SIG-M5 treated with dmso at 0.1 percent for 504 hours (cell line): ENCODE measurements at regions not wholly inside any gene's neighbourhood (a gene's known extent, or its start where the extent isn't known, plus 50 kb on each side); places are given as distances from the start of the nearest gene placed in this dataset.
"Not testable (repeated sequence)": the region's sequence is repeated elsewhere in the genome, so short reads cannot be mapped to it uniquely, and the experiment has no call there.

Source experiments
- DNase-seq: peaks from one replicate; lab custom pipeline; 2025; ENCODE audit not compliant: unreplicated experiment; lab: John Stamatoyannopoulos, UW

DNA sequence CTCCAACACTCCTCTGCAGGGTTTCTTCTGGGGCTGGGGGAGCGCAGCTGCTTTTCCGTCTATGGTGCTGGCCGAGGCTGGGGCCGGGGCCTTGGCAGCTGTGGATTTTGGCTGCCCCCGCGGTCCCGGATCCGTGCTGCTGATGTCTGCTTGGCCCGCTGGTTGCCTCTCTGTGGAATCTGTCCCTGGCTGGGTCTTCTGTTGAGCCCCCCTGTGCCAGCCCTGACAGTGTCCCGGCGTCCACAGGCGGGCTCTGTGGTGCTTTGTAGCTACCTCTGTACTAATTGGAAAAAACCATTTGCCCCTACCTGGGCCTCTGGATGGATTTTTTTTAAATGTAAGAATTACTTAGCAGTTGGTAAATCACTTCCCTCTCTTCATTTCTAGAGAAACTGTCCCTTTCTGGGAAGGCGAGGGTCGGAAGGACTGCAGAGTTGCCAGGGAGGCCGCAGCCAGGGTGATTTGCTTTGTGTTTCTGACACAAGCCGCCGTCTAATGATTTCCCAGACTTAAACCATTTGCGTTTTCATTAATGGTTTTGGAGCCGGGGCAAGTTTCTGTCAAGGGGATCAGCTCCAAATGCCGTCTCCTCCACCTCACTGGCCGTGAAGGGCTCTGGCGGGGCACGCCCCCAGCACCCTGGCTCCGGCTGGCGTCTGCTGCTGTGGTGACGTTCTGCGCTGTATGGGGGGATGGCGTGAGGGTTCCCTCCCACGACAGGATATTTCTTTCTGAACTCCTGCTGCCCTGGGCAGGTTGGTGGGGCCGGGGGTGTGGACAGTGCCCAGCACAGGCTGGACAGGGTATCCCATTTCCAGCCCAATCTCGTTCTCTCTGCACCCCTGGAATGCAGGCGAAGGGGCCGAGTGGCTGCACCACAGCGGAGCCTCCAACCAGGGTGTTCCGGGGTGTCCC is 201.7 kb downstream of the LAT start:
- DNase-seq: not testable (repeated sequence)

DNA sequence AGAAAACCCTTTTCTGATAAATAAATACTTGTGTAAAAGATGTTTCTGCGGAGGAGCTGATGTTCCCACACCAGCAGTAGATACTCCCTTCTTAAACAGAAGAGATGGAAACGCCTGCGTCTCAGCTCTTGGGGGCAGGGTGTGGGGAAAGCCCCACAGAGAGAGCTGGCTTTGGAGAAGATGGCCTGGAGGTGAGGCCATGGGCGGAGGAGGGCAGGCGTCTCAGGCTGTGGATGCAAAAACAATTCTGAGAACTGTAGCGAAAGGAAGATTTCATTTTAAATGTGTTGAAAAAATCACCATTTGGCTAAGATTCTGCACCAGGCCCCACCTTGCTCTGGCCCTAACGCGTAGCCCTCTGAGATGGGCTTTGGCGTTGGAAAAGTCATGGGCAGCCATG is 201.0 kb downstream of the LAT start:
- not testable (repeated sequence) for DNase-seq

DNA sequence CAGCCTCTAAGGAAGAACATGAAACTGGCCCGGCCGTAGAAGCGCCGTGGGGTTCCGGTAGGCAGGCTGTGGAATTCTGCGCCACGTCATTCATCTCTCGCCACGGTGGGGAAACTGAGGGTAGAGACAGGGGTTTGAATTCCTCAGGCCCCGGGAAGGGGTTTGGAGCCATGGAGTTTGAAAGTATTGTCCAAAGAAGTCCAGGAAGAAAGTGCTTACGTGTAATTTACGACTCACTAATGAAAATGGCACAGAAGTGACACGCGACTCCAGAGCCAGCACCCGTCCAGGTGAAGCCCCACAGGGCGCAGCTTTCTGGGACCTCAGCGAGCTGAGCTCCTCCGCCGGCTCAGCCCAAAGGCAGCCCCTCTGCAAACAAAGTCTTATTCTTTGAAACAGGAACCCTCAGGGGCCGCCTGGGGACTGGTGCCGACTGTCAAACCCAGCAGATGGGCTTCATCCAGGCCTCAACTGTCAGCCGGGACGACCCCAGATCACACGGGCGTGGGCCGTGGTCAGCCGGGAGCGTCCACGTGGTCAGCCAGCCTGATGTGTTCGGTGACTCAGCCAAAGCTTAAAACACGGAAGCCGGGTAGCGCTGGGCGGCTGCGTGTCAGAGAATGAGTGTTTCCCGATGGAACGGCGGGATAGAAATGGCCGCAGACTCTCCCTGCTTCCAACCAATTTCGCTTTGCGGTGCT is 200.0 kb downstream of the LAT start:
- DNase-seq: not testable (repeated sequence)

DNA sequence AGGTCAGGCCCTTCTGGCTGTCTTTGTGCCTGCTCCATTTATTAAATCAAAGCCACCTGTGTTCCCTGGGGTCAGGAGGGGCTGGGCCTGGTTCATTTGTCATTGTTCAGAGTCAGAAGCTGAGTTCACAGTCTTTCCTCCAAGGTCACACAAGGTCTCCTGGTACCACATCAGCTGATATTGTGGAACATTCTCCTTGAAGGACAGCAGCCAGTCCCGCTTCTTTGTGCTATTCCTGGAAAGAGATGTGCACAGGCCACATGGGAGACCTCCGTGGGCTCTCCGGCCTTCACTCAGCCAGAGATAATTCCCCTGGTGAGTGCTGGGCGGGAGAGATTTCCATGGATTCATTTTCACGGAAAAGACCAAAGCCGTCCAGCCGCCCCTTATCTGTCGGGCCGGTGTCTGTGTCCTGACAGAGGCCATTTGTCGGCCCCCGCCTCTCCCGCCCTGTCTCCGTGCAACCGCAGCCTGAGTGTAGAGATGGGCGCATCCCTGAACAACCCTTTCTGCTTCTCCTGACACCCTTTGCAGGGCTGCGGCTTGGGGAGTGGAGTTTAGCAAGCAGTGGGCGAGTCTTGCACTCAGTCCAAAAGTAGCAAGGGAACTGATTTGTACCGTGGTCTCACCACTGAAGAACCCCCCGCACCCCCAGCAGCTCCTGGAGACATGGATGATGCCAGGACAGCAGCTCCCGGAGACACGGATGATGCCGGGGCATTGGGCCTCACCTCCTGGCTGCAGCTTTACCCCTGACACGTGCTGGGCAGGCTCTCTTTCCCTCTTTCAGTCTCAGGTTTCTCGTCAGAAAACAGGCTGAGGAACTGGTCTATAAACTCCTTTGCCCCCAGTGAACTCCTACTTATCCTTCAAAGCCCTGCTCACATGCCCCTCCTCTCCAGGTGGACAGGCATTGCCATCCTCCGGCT is 198.4 kb downstream of the LAT start:
- not testable (repeated sequence) for DNase-seq

DNA sequence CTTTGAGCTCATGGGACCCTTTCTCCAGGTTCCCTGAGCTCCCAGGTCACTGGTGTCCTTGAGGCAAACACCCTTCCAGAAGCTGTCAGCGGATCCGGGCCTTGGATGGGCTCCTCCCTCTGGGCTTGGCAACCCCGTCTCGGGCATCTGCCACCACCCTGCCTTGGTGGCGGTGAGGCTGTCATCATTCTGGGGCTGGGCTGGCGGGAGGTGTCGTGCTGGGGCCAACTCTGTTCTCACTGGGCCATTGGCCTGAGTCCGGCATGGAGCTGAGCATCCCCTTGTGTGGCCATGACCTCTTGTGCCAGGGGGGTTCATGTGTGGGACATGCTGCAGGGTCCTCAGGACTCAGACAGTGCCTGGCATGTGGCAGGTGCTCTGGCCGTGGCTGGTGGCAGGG is 197.6 kb downstream of the LAT start:
- DNase-seq: no peak

DNA sequence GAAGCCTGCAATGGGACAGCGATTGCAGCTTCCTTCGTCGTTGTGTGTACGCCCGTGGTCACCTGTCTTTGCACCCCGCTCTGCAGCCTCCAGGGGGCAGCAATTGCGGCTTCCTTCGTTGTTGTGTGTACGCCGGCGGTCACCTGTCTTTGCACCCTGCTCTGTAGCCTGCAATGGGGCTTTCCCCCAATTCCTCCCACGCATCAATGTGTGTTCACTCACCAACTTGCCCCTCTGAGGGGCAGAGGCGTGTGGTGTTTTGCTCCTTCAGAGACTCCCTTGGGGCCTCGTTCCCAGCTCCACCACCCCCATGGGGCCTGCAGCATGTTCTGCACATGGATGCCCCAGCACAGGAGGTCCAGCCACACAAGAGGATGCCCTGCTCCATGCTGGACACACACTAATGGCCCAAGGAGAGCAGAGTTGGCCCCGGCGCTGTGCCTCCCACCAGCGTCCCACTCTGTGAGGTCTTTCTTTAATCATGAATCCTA is 197.1 kb downstream of the LAT start:
- DNase-seq: not testable (repeated sequence)

DNA sequence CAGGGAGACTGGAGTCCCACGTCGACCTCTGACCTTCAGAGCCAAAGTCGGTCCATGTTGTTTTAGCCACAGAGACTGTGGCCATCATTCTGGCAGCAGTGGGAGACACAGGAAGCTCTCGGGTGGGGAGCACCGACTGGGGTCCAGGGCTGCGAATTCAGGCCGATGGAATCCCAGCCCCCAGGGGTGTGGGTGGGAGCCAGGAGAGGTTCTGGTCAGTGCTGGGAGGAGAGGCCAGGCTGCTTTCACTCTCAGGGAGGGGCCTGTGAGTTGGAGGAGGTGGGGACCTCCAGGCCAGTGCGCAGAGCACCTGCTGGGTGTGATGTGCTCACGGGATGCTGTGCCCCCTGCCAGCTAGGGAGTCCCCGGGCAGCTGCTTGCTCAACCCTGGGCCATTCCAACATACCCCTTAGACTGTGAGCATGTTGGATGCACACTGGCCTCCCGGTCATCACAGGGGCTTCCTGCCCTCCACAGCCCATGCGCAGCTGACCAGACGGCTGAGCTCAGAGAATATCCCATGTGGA is 196.5 kb downstream of the LAT start:
- not testable (repeated sequence) for DNase-seq

DNA sequence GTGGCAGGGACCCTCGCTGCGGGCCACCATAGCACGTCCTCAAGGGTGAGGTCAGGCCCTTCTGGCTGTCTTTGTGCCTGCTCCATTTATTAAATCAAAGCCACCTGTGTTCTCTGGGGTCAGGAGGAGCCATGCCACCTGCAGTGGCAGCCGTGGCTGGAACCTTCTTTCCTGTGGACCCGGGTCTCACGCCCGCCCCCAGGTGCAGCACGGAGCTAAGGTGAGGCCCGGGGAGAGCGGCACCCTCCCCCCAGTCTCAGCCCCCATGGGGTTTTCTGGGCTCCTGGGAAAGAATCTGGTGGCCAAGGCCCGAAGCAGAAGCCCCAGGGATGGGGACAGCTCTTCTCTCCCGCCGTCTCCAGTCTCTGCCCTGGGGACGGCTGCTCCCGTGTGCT is 195.4 kb downstream of the LAT start:
- not testable (repeated sequence) for DNase-seq

DNA sequence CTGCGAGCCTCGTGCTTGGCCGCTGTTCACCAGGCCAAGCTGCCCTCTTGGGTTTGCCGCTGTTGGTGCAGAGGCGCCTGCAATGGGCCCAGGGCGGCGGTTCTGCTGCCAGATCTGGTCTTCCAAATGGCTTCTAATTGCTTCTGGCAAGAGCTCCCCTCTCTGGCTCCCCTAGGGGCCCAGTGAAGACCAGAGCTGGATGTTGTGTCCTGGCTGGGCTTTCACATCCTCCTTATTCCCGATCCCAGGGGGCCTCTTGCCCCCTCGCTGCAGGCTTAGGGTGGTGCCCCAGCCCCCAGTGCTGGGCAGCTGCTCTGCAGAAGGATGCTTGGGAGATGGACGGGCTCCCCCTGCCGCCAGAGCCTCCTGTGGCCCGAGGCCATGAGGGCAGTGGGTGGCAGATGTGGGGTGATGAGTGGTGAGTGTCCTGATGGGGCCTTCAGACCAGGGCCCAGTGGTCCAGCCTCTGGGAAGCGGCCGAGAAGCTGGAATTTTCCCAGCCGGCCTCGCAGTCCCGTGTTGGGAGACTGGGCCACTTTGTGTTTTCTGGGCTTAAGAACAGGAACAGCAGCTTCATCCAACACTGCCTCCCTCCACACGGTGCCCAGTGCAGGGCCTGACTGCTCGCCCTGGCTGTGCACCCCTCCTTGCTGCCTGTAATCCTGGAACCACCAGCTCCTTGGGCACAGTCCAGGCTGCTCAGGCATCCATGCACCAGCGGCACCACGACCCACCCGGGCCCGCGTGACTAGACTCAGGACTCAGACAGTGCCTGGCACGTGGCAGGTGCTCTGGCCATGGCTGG is 194.8 kb downstream of the LAT start:
- not testable (repeated sequence) for DNase-seq

DNA sequence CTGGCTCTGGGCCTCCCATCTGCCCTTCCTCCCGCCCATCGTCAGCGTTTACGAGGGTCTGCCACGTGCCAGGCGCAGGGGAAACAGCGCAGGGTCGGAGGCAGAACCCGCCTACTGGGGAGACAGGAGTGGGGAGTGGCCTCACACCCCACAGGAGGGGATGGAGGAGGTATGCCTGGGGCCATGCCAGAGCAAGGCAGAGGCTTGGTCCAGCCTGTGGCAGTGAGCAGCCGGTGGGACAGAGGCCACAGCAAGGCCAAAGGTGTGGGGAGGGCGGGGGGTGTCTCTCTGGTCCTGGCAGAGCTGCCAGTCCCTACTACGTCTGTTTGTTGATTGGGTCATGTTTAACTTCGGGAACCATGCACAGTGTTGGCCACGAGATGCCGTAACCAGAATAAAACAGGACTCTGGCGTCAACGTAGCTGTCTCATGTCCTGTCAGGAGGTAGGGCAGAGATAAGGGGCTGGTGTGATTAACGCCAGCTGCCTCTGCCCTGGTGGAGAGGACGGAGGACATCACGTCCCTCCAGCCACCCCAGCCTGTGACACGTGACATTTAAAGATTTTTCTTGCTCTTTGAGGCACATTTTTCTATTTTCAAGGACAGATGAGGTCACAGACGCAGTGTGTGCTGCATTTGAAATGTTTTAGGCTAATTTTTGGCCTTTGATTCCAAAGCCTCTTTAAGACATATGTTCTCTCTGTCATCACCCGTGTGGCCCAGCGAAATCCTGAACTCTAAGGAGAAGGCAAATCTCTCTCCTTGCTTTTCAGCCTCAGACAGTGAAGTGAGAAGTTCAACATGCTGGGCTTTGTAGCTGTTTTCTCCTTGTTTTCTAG is 193.3 kb downstream of the LAT start:
- not testable (repeated sequence) for DNase-seq

DNA sequence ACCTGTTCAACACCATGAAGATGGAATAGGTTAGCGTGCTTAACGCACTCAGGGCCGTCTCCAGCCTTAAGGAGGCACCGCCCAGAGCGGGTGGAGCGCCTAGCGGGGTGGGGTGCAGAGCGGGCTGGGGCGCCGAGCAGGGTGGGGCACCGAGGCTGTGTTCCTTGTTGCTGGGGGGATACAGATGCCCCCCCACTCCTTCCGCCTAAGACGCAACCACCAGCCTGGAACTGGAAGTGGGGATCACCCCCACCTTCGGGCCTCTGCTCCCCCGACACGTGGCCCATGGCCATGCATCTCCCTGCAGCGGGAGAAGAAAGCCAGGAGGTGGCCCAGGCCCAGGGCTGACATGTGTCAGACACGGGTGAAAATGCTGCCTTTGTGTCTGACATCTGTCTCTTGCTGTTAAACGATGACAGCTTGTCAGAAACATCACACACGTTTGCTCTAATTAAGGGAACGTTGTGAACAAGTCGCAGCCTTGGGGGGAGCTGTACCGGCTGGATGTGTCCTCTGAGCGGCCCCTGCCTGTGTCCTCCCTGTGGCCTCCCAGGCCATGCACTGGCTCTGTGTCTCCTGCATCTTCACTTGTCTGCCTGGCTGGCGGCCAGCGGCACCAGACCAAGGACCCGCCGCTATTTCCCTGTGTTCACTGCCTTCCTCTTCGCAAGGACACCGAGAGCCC is 192.5 kb downstream of the LAT start:
- not testable (repeated sequence) for DNase-seq

DNA sequence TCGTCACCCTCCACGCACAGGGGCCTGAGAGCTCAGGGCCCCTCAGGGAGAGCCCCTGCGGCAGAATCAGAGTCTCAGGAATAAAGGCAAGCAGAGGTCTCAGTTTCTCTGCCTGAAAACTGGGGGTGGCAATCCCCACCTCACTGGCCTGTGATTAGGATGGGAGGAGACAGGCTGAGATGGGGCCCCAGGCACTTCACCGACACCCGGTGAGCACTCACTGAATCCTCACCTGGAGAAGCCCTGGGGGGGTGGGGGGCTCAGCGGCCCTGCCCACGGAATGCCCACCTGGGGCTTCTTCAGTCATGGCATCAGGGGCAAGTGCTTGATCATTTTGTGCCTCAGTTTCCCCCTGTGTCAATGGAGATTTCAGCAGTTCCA is 192.0 kb downstream of the LAT start:
- DNase-seq: not testable (repeated sequence)

DNA sequence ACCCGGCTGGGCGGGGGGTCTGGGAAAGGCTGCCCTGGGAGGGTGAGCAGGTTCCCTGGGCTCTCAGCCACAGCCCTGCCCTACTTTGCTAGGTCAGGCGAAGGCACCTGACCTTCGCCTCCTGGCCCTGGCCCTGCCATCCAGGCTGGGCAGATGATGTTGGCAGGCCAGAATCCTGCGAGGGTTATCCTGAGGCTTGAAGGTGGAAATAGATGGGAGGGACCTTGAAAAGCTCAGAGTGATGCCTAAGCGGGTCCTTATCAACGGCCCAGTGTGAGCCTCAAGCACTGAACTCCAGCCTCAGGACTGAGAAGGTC is 191.3 kb downstream of the LAT start:
- DNase-seq: not testable (repeated sequence)

DNA sequence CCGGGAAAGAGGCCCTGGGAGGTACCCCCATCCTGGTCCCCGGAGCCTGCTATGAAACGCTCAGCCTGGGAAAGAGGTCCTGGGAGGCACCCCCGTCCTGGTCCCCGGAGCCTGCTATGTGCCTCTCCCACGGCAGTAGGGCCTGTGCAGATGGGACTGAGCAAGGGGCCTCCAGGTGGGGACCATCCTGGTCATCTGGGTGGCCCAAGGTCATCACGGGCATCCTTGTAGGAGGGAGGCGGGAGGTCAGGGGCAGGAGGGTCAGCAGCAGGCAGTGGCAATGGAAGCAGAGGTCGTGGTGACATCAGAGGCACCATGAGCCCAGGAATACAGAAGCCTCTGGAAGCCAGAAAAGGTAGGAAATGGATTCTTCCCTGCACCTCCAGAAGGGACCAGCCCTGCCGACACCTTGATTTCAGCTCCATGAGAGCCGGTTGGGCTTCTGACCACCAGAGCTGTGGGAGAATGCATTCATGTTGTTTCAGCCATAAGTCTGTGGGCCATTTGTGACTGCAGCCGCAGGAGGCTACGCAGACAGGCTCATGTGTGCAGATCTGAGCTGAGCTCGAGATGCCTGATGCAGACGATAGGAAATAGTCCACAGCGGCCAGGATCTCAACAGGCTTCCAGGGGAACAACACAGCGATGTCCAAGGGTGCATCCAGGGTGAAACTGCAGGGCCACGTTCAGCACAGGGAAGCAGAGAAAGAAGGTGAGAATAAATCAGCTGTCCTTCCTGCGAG is 190.7 kb downstream of the LAT start:
- DNase-seq: not testable (repeated sequence)

DNA sequence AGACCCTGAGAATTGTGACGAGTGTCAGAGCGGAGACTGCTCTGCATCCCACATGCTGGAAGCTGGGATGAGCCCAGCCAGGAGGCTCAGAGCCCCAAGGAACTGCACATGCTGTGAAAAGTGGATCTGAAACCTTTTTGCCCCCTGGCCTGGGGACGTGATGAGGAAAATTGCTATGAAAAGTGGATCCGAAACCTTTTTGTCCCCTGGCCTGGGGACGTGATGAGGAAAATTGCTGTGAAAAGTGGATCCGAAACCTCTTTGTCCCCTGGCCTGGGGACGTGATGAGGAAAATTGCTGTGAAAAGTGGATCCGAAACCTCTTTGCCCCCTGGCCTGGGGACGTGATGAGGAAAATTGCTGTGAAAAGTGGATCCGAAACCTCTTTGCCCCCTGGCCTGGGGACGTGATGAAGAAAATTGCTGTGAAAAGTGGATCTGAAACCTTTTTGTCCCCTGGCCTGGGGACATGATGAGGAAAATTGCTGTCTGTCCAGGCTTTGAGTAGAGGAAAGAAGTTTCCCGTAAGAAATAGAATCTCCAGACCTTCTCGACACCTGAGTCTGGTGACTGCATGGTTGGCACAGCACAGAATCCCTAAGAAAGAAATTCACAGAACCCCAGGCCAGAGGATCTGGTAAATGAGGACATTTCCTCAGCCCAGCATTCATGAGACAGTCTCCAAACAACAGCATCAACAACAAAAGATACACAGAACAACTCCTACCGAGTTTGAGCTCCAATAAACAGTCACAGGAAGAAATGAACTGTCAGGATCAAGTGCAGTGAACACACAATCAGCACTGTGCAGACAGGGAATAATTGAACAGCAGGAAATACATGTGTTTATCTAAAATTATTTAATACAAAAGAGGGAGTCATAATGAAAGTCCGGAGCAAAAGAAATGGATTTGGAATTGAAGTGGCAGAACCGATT is 188.8 kb downstream of the LAT start:
- DNase-seq: not testable (repeated sequence)

DNA sequence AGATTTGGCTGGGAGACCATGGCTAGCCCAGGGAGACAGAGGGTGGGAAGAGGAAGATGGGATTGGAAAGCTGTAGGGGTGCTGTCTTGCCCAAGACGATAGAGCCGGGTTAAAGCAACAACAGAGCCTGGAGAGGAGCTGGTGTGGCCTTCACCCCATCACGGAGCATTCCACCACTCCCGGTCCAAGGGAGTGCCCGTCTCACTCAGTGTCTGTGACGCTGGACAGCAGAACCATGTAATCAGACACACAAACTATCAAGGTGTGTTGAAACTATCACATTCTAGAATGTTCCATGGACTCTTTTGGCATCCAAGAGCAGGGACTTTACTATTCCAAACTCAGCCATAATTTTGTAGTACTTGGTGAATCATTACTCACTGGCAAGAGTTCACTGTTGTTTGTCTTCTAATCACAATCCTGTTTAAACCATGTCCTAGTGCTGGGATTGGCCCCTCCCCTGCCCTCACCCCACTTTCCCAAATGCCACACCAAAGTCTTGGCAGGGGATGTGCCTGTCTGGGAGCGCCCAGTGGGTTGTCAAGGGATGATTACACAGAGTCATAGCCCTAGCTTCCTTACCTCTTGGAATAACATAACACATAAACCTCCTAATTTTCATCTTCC is 187.4 kb downstream of the LAT start:
- DNase-seq: not testable (repeated sequence)
